ENCODE measurements at regions not wholly inside any gene's neighbourhood (a gene's known extent, or its start where the extent isn't known, plus 50 kb on each side); places are given as distances from the start of the nearest gene placed in this dataset.

DNA sequence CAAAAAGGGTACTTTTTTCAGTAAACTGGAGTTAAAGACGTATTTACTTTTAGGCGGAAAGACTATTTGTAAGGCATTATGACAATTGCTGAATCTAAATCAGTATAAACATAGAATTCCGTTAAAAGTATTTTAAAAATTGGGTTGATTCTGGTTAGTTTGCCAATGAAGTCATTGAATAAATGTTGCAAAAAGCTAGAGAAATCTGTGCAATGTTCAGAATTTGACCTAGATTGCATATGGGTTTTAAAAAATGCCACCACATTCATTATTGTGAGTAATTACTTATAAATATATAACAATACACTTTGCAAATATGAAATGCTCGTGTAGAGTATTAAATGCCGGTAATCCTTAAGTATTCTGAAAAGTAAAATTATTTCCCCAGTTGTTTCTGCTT, 116.5 kb upstream of the EEF1E1 start:
- Histone ChIP-seq H2AFZ (ENCODE audit: insufficient read depth, low read depth, low read length, poor library complexity, severe bottlenecking) (peak overlapping the region; percentile 17), H3K4me1 (ENCODE audit: control insufficient read depth in 1 of 2, insufficient read depth in 2 of 2, low read length in 2 of 2) (no peaks in the 10 kb centered on the region), H4K20me1 (ENCODE audit: insufficient read depth, low read length) (no peaks in the 10 kb centered on the region), H3K27me3 (ENCODE audit: control insufficient read depth in 2 of 2, insufficient read depth in 2 of 2, low read length in 2 of 2) (no peaks in the 10 kb centered on the region), H3K79me2 (ENCODE audit: insufficient read depth, low read length) (no peaks in the 10 kb centered on the region), H3K36me3 (replicated peaks in 1 of 2; ENCODE audit: control insufficient read depth in 1 of 2, insufficient read depth in 2 of 2, low read length in 2 of 2) (no peaks in the 10 kb centered on the region), H3K9me3 (replicated peaks in 1 of 2; ENCODE audit: control insufficient read depth in 1 of 2, insufficient read depth in 1 of 2, low read length in 2 of 2) (no peaks in the 10 kb centered on the region), H3K4me2 (replicated peaks; ENCODE audit: extremely low read depth, low read length, poor library complexity, severe bottlenecking) (no peak overlapping the region), H3K27ac (ENCODE audit: low read depth in 1 of 2, low read length in 2 of 2) (no peak overlapping the region), H3K9ac (ENCODE audit: insufficient read depth, low read length, poor library complexity, severe bottlenecking) (no peak overlapping the region), H3K4me3 (replicated peaks in 1 of 3; ENCODE audit: low read depth in 2 of 3, low read length in 3 of 3) (no peak overlapping the region)
- no peak overlapping the region for H3K27ac Mint-ChIP-seq
- H3K4me3 Mint-ChIP-seq, result no peak overlapping the region
- H3K27me3 Mint-ChIP-seq (ENCODE audit: low read depth in 3 of 3), result peaks cover 2 to 12% (median 5%) of the 10 kb centered on the region in 3 donors
- no peaks in the 10 kb centered on the region for H3K4me1 Mint-ChIP-seq
- TF ChIP-seq, protein P1, sequence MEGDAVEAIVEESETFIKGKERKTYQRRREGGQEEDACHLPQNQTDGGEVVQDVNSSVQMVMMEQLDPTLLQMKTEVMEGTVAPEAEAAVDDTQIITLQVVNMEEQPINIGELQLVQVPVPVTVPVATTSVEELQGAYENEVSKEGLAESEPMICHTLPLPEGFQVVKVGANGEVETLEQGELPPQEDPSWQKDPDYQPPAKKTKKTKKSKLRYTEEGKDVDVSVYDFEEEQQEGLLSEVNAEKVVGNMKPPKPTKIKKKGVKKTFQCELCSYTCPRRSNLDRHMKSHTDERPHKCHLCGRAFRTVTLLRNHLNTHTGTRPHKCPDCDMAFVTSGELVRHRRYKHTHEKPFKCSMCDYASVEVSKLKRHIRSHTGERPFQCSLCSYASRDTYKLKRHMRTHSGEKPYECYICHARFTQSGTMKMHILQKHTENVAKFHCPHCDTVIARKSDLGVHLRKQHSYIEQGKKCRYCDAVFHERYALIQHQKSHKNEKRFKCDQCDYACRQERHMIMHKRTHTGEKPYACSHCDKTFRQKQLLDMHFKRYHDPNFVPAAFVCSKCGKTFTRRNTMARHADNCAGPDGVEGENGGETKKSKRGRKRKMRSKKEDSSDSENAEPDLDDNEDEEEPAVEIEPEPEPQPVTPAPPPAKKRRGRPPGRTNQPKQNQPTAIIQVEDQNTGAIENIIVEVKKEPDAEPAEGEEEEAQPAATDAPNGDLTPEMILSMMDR (IDR thresholded peaks at IDR 0.05), result no peak
- DNase-seq, result no peak
- 100% methylated on average over 3 of the region's 5 CpGs for WGBS (ENCODE audit: insufficient coverage)
- no peaks in the 10 kb centered on the region for H3K9me3 Mint-ChIP-seq
- H3K36me3 Mint-ChIP-seq, result no peaks in the 10 kb centered on the region
- intact Hi-C loops (cut with micrococcal nuclease), result loop anchor here (2.0 to 5.0 kb wide), 2 partner anchors 87 to 88 kb away; no protein-coding TSS in a partner anchor

GRCh38 chr6:8215631-8216030, 113.3 kb upstream of the EEF1E1 start:
- H4K20me1 ChIP-seq (ENCODE audit: insufficient read depth, low read length), result no peaks in the 10 kb centered on the region
- H2AFZ ChIP-seq (ENCODE audit: insufficient read depth, low read depth, low read length, poor library complexity, severe bottlenecking), result no peak overlapping the region
- no peak overlapping the region for H3K27ac Mint-ChIP-seq
- no peaks in the 10 kb centered on the region for H3K36me3 Mint-ChIP-seq
- no peaks in the 10 kb centered on the region for H3K4me1 Mint-ChIP-seq
- H3K4me3 ChIP-seq (replicated peaks in 1 of 3; ENCODE audit: low read depth in 2 of 3, low read length in 3 of 3), result no peak overlapping the region
- H3K27me3 ChIP-seq (ENCODE audit: control insufficient read depth in 2 of 2, insufficient read depth in 2 of 2, low read length in 2 of 2), result no peaks in the 10 kb centered on the region
- no peak overlapping the region for H3K9ac ChIP-seq (ENCODE audit: insufficient read depth, low read length, poor library complexity, severe bottlenecking)
- H3K9me3 Mint-ChIP-seq, result no peaks in the 10 kb centered on the region
- H3K4me1 ChIP-seq (ENCODE audit: control insufficient read depth in 1 of 2, insufficient read depth in 2 of 2, low read length in 2 of 2), result no peaks in the 10 kb centered on the region
- TF ChIP-seq, protein P1 (IDR thresholded peaks at IDR 0.05), result no peak
- no peak overlapping the region for H3K27ac ChIP-seq (ENCODE audit: low read depth in 1 of 2, low read length in 2 of 2)
- DNase-seq, result no peak
- H3K9me3 ChIP-seq (replicated peaks in 1 of 2; ENCODE audit: control insufficient read depth in 1 of 2, insufficient read depth in 1 of 2, low read length in 2 of 2), result no peaks in the 10 kb centered on the region
- no peak overlapping the region for H3K4me3 Mint-ChIP-seq
- no peaks in the 10 kb centered on the region for H3K79me2 ChIP-seq (ENCODE audit: insufficient read depth, low read length)
- H3K27me3 Mint-ChIP-seq (ENCODE audit: low read depth in 3 of 3), result peaks cover 2 to 6% (median 3%) of the 10 kb centered on the region in 3 donors
- no peaks in the 10 kb centered on the region for H3K36me3 ChIP-seq (replicated peaks in 1 of 2; ENCODE audit: control insufficient read depth in 1 of 2, insufficient read depth in 2 of 2, low read length in 2 of 2)
- WGBS (ENCODE audit: insufficient coverage), result 67% methylated on average over 2 of the region's 6 CpGs
- H3K4me2 ChIP-seq (replicated peaks; ENCODE audit: extremely low read depth, low read length, poor library complexity, severe bottlenecking), result no peak overlapping the region
- intact Hi-C loops (cut with micrococcal nuclease), result loop anchor here in 1 of 2 donors (5.0 kb wide), 1 partner anchor 83 kb away; no protein-coding TSS in a partner anchor
